ENCODE measurements at regions not wholly inside any gene's neighbourhood (a gene's known extent, or its start where the extent isn't known, plus 50 kb on each side); places are given as distances from the start of the nearest gene placed in this dataset.

- TF ChIP-seq POLR2A (IDR thresholded peaks at IDR 0.05; ENCODE audit: borderline replicate concordance, extremely low read depth, insufficient read depth, insufficient read length) (no peak), POLR2AphosphoS5 (IDR thresholded peaks at IDR 0.05; ENCODE audit: low read depth, low read length) (no peak), EZH2phosphoT487 (IDR thresholded peaks at IDR 0.05; ENCODE audit: borderline replicate concordance) (no peak)
- TF ChIP-seq, protein P1, sequence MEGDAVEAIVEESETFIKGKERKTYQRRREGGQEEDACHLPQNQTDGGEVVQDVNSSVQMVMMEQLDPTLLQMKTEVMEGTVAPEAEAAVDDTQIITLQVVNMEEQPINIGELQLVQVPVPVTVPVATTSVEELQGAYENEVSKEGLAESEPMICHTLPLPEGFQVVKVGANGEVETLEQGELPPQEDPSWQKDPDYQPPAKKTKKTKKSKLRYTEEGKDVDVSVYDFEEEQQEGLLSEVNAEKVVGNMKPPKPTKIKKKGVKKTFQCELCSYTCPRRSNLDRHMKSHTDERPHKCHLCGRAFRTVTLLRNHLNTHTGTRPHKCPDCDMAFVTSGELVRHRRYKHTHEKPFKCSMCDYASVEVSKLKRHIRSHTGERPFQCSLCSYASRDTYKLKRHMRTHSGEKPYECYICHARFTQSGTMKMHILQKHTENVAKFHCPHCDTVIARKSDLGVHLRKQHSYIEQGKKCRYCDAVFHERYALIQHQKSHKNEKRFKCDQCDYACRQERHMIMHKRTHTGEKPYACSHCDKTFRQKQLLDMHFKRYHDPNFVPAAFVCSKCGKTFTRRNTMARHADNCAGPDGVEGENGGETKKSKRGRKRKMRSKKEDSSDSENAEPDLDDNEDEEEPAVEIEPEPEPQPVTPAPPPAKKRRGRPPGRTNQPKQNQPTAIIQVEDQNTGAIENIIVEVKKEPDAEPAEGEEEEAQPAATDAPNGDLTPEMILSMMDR (IDR thresholded peaks at IDR 0.05 in 2 of 3, conservative IDR thresholded peaks at IDR 0.05 in 1 of 3; ENCODE audit: borderline replicate concordance in 1 of 3, insufficient read depth in 1 of 3, low read depth in 2 of 3, low read length in 2 of 3): no peak
Observed at GRCh38 chr5:130743092-130743491, 422.0 kb downstream of the HINT1 start.

All from HCT116 (cell line).